AG04450 (cell line): ENCODE measurements at regions not wholly inside any gene's neighbourhood (a gene's known extent, or its start where the extent isn't known, plus 50 kb on each side); places are given as distances from the start of the nearest gene placed in this dataset.

Experiments used
- CTCF ChIA-PET: fragments of 300-600, 350-600 bp; formaldehyde crosslinking; extraction: SDS; loops from one replicate; lab custom pipeline; 2022; ENCODE audit warnings: antibody characterized with exemption, inconsistent platforms; lab: Charles Lee
- POLR2A ChIA-PET: fragments of 350-600 bp; formaldehyde crosslinking; extraction: SDS; loops from one replicate; lab custom pipeline; 2021; ENCODE audit warnings: antibody characterized with exemption, inconsistent platforms; lab: Yijun Ruan, JAX
- DNase-seq: peaks from one replicate; pipeline ENCODE4 v3.0.0-alpha.2; 2011; ENCODE audit warnings: low read depth, low spot score
- H3K27ac ChIP-seq: one replicate; pipeline ENCODE4 v1.5.1; 2012; ENCODE audit warnings: low read depth, low read length, control low read depth
- H3K27me3 ChIP-seq: one replicate; pipeline ENCODE4 v1.6.0; 2012; ENCODE audit warnings: low read length; ENCODE audit not compliant: control insufficient read depth, insufficient read depth
- H3K4me3 ChIP-seq: 2 replicates; pipeline ENCODE4 v1.5.1; 2011; ENCODE audit warnings: mild to moderate bottlenecking, low read depth, low read length, control low read depth
- H3K9me3 ChIP-seq: 2 replicates; pipeline ENCODE4 v1.5.1; 2012; ENCODE audit warnings: low read length; ENCODE audit not compliant: control insufficient read depth, insufficient read depth
- CTCF ChIP-seq: IDR thresholded peaks from 2 replicates; pipeline ENCODE4 v1.5.1; 2011; ENCODE audit warnings: low read depth, low read length, control low read depth, inconsistent platforms

- Histone ChIP-seq H3K9me3 (no peaks in the 10 kb centered on the region), H3K27ac (no peak overlapping the region), H3K4me3 (no peak overlapping the region), H3K27me3 (no peaks in the 10 kb centered on the region)
- no peak for TF ChIP-seq CTCF
- DNase-seq: no peak
- CTCF ChIA-PET: no interaction called here
- POLR2A ChIA-PET: no interaction called here
Observed at GRCh38 chr18:38963943-38964660, 1398.5 kb upstream of the CELF4 start.

- ChIA-PET POLR2A (no interaction called here), CTCF (no interaction called here)
- Histone ChIP-seq H3K27ac (no peak overlapping the region), H3K9me3 (no peaks in the 10 kb centered on the region), H3K27me3 (no peaks in the 10 kb centered on the region), H3K4me3 (no peak overlapping the region)
- DNase-seq: no peak
- TF ChIP-seq CTCF: no peak
Observed at GRCh38 chr18:38961880-38962279, 1396.3 kb upstream of the CELF4 start.

GRCh38 chr18:38957736-38958135 is 1392.1 kb upstream of the CELF4 start:
- no peak for DNase-seq
- ChIA-PET CTCF (no interaction called here), POLR2A (no interaction called here)
- Histone ChIP-seq H3K27me3 (no peaks in the 10 kb centered on the region), H3K4me3 (no peak overlapping the region), H3K9me3 (no peaks in the 10 kb centered on the region), H3K27ac (no peak overlapping the region)
- no peak for TF ChIP-seq CTCF

- ChIA-PET CTCF (no interaction called here), POLR2A (no interaction called here)
- no peak for DNase-seq
- no peak overlapping the region for H3K27ac ChIP-seq
- no peak for TF ChIP-seq CTCF
- H3K9me3 ChIP-seq: no peaks in the 10 kb centered on the region
- H3K27me3 ChIP-seq: no peaks in the 10 kb centered on the region
- H3K4me3 ChIP-seq: no peak overlapping the region
Observed at GRCh38 chr18:38956068-38956467, 1390.5 kb upstream of the CELF4 start.

GRCh38 chr18:38951633-38952032 is 1386.0 kb upstream of the CELF4 start:
- no peaks in the 10 kb centered on the region for H3K27me3 ChIP-seq
- H3K27ac ChIP-seq: no peak overlapping the region
- no peak overlapping the region for H3K4me3 ChIP-seq
- ChIA-PET CTCF (no interaction called here), POLR2A (no interaction called here)
- DNase-seq: no peak
- H3K9me3 ChIP-seq: no peaks in the 10 kb centered on the region
- TF ChIP-seq CTCF: no peak
